Heart left ventricle (tissue), 13 donors: ENCODE measurements at regions not wholly inside any gene's neighbourhood (a gene's known extent, or its start where the extent isn't known, plus 50 kb on each side); places are given as distances from the start of the nearest gene placed in this dataset.

Source experiments
- CTCF ChIP-seq, 12 donors: fragments of 200-600 bp; sonication (generic) in 4 of 12; IDR thresholded peaks; one replicate each; pipeline versions ENCODE4 v1.5.0 to v1.8.0; 2018 to 2022; ENCODE audit warnings: antibody characterized with exemption in 12 of 12, mild to moderate bottlenecking in 5 of 12
- POLR2A ChIP-seq, 2 donors: fragments of 450-650 bp; IDR thresholded peaks; one replicate each; pipeline ENCODE4 v1.6.1; 2017; ENCODE audit warnings: antibody characterized with exemption in 2 of 2, mild to moderate bottlenecking in 2 of 2, moderate library complexity in 2 of 2
- donor health status: ischemic (EF 13 %, LVEDD 7.1; RV severe dilation, severe dysfunction).
- donor health status: DM: no; HTN: yes; CAD: no.
- donor health status: DM: no; HTN: no; CAD: no.
- donor health status: ischemic (EF 25% LVEDD 6.9; RV normal size, moderate dysfunction).
- donor health status: ischemic (EF 25% LVEDD 5.7; RV mildly dilated, moderate dysfunction).
- donor health status: ischemic (EF 35%, LVEDD 5.7; RV mildly dilated, moderate dysfunction).
- donor health status: nonischemic (EF 11% LVEDD 7.7; RV severe dilation, severe dysfunction).
- donor health status: DM: yes; HTN: yes; CAD: no.
- donor health status: PGD.
- donor health status: ischemic (EF 29% LVEDD 5.4; RV normal size, mild dysfunction).
- donor health status: nonischemic (EF 23%, LVEDD 6.1; RV moderate dilation, normal function).

GRCh38 chr10:33120275-33120674, 162.2 kb upstream of the ITGB1 start:
- TF ChIP-seq CTCF (IDR thresholded peaks at IDR 0.05) (no peak), POLR2A (IDR thresholded peaks at IDR 0.05) (no peak)
